Smooth muscle cell (in vitro differentiated cells): ENCODE measurements at regions not wholly inside any gene's neighbourhood (a gene's known extent, or its start where the extent isn't known, plus 50 kb on each side); places are given as distances from the start of the nearest gene placed in this dataset.

Experiments used
- DNase-seq: peaks from one replicate; lab custom pipeline; 2025; ENCODE audit not compliant: unreplicated experiment; lab: John Stamatoyannopoulos, UW
- H2AFZ ChIP-seq: fragments of 200-600 bp; sonication (generic); 2 replicates; pipeline ENCODE4 v1.6.0; 2016; ENCODE audit warnings: antibody characterized with exemption, low read depth, mild to moderate bottlenecking
- H3F3A ChIP-seq: fragments of 200-600 bp; sonication (generic); 2 replicates; pipeline ENCODE4 v1.6.0; 2017; ENCODE audit warnings: antibody characterized with exemption, low read depth
- H3K27ac ChIP-seq: fragments of 200-600 bp; sonication (generic); 2 replicates; pipeline ENCODE4 v1.5.1; 2016; ENCODE audit warnings: low read depth, mild to moderate bottlenecking
- H3K27me3 ChIP-seq: fragments of 200-600 bp; sonication (generic); 2 replicates; pipeline ENCODE4 v1.6.1; 2016; ENCODE audit warnings: low read depth, mild to moderate bottlenecking
- H3K36me3 ChIP-seq: fragments of 200-600 bp; sonication (generic); 2 replicates; pipeline ENCODE4 v1.5.1; 2016; ENCODE audit warnings: low read depth
- H3K4me1 ChIP-seq: fragments of 200-600 bp; sonication (generic); 2 replicates; pipeline ENCODE4 v1.5.1; 2016; ENCODE audit warnings: low read depth
- H3K4me2 ChIP-seq: fragments of 200-600 bp; sonication (generic); 2 replicates; pipeline ENCODE4 v1.6.0; 2016; ENCODE audit warnings: mild to moderate bottlenecking
- H3K4me3 ChIP-seq: fragments of 200-600 bp; sonication (generic); 2 replicates; pipeline ENCODE4 v1.5.1; 2016; ENCODE audit warnings: mild to moderate bottlenecking
- H3K79me2 ChIP-seq: fragments of 200-600 bp; sonication (generic); 2 replicates; pipeline ENCODE4 v1.6.0; 2016; ENCODE audit warnings: low read depth, mild to moderate bottlenecking
- H3K9ac ChIP-seq: fragments of 200-600 bp; sonication (generic); 2 replicates; pipeline ENCODE4 v1.6.0; 2016; ENCODE audit warnings: low read depth
- H3K9me3 ChIP-seq: fragments of 200-600 bp; sonication (generic); replicated peaks from 2 replicates; pipeline ENCODE4 v1.5.1; 2016; ENCODE audit warnings: low read depth
- H4K20me1 ChIP-seq: fragments of 200-600 bp; sonication (generic); 2 replicates; pipeline ENCODE4 v1.6.0; 2016; ENCODE audit warnings: low read depth
- CTCF ChIP-seq: fragments of 200-600 bp; sonication (generic); IDR thresholded peaks from 2 replicates; pipeline ENCODE4 v1.5.1; 2017; ENCODE audit warnings: borderline replicate concordance, mild to moderate bottlenecking, antibody characterized with exemption; ENCODE audit not compliant: insufficient read depth, poor library complexity, severe bottlenecking
- WGBS: methylation state at CpG from one replicate; pipeline ENCODE4 v1.1.7; 2016; ENCODE audit warnings: low lambda C conversion rate; 5-methylcytosine and 5-hydroxymethylcytosine counted together

DNA sequence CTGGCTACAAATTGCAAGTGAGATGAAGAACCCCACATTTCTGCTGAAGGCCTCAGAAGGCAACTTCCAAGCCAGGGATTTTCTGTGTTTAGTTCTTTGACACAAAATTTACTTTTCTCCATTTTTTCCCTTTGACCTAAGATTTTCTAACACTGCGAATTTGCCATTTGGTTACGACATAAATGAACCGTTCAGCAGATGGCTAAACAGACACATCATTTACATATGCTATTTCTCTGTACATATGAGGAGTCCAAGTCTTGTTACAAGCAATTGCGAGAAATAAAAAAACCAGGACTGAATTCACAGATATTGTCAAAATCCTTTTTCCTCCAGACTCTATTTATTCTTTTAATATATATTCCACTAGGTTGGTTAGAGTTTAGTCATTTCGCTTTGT lies 978.6 kb downstream of the NLGN4X start:
- Histone ChIP-seq H3K27me3 (no peaks in the 10 kb centered on the region), H3K4me3 (no peak overlapping the region), H4K20me1 (no peaks in the 10 kb centered on the region), H3K4me2 (no peak overlapping the region), H3K36me3 (no peaks in the 10 kb centered on the region), H3F3A (no peaks in the 10 kb centered on the region), H3K9ac (no peak overlapping the region), H3K27ac (no peak overlapping the region), H3K9me3 (no peaks in the 10 kb centered on the region), H2AFZ (no peak overlapping the region), H3K4me1 (no peaks in the 10 kb centered on the region), H3K79me2 (no peaks in the 10 kb centered on the region)
- WGBS = 92% methylated on average over 5 of the region's 5 CpGs
- DNase-seq = no peak
- TF ChIP-seq CTCF = no peak

GRCh38 chrX:5242091-5242790 lies 986.4 kb downstream of the NLGN4X start:
- Histone ChIP-seq H3K4me1 (no peaks in the 10 kb centered on the region), H3K9ac (no peak overlapping the region), H4K20me1 (no peaks in the 10 kb centered on the region), H3K4me3 (no peak overlapping the region), H3F3A (no peaks in the 10 kb centered on the region), H3K9me3 (no peaks in the 10 kb centered on the region), H3K4me2 (no peak overlapping the region), H3K79me2 (no peaks in the 10 kb centered on the region), H3K27me3 (no peaks in the 10 kb centered on the region), H2AFZ (no peak overlapping the region), H3K36me3 (no peaks in the 10 kb centered on the region), H3K27ac (no peak overlapping the region)
- no peak for TF ChIP-seq CTCF
- no peak for DNase-seq
- 45% methylated on average over 7 of the region's 7 CpGs for WGBS

DNA sequence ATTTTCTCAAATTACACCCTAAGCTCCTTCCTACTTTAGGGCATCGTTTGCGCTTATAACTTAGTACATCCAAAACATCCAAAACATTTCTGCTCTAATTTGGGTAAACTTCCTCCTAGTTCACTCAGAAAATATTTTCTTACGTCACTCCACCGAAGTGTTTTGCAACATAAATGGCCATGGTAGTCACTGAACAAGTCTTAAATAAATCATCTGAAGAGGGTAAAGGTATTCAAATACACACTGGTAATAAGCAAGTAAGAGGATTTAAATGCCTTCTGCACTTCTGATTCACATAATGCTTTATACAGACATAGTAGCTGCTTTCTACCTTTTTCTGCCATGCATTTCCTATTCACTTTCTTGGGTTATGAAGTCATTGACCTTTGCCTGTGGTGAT lies 991.9 kb downstream of the NLGN4X start:
- H3F3A ChIP-seq = no peaks in the 10 kb centered on the region
- DNase-seq = no peak
- H3K4me3 ChIP-seq = no peak overlapping the region

More for the DNA sequence above, 991.9 kb downstream of the NLGN4X start:
- Histone ChIP-seq H3K4me2 (no peak overlapping the region), H4K20me1 (no peaks in the 10 kb centered on the region), H3K27me3 (no peaks in the 10 kb centered on the region), H3K9me3 (no peaks in the 10 kb centered on the region), H3K4me1 (no peaks in the 10 kb centered on the region), H3K9ac (no peak overlapping the region), H3K79me2 (no peaks in the 10 kb centered on the region), H2AFZ (no peak overlapping the region), H3K27ac (no peak overlapping the region), H3K36me3 (no peaks in the 10 kb centered on the region)
- WGBS = 87% methylated on average over 4 of the region's 4 CpGs
- no peak for TF ChIP-seq CTCF
